ENCODE measurements at regions not wholly inside any gene's neighbourhood (a gene's known extent, or its start where the extent isn't known, plus 50 kb on each side); places are given as distances from the start of the nearest gene placed in this dataset.

DNA sequence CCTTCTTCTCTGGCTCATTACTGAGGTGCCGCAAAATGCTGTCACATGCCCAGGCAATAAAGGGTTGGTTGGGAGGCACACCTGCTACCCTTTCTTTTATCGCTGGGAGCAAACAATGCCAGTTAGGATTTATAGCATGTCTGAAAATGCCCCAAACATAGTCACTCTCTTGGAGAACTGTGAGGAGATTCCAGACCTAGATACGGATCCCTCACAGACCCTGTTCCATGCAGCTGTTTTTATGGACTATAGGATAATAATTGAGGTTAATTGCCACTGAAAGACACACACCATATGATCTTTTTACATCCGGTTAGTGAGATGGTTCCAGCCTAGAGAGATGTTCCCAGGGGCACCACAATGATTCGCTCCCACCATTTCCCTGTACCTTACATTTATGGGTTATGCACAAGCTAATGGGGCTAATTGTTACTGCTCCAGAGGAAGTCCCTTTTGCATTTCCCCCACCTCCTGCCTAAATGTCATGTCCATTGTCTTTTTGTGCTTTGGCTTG, 318.1 kb downstream of the PIK3R1 start:
- no peaks in the 10 kb centered on the region for H3K27me3 ChIP-seq (replicated peaks)
- TF ChIP-seq, protein P1, sequence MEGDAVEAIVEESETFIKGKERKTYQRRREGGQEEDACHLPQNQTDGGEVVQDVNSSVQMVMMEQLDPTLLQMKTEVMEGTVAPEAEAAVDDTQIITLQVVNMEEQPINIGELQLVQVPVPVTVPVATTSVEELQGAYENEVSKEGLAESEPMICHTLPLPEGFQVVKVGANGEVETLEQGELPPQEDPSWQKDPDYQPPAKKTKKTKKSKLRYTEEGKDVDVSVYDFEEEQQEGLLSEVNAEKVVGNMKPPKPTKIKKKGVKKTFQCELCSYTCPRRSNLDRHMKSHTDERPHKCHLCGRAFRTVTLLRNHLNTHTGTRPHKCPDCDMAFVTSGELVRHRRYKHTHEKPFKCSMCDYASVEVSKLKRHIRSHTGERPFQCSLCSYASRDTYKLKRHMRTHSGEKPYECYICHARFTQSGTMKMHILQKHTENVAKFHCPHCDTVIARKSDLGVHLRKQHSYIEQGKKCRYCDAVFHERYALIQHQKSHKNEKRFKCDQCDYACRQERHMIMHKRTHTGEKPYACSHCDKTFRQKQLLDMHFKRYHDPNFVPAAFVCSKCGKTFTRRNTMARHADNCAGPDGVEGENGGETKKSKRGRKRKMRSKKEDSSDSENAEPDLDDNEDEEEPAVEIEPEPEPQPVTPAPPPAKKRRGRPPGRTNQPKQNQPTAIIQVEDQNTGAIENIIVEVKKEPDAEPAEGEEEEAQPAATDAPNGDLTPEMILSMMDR (IDR thresholded peaks at IDR 0.05; ENCODE audit: low read depth, low read length, missing control alignments), result no peak
- H3K27ac ChIP-seq, result no peak overlapping the region
- no peaks in the 10 kb centered on the region for H3K36me3 ChIP-seq (replicated peaks)
- no peak for DNase-seq
- in situ Hi-C loops (cut with HindIII; ENCODE audit: low pct_ligation_motif_present, low sequenced_read_pairs), result no loop called here
- no peak overlapping the region for H3K4me3 ChIP-seq (ENCODE audit: low read depth, low read length)

DNA sequence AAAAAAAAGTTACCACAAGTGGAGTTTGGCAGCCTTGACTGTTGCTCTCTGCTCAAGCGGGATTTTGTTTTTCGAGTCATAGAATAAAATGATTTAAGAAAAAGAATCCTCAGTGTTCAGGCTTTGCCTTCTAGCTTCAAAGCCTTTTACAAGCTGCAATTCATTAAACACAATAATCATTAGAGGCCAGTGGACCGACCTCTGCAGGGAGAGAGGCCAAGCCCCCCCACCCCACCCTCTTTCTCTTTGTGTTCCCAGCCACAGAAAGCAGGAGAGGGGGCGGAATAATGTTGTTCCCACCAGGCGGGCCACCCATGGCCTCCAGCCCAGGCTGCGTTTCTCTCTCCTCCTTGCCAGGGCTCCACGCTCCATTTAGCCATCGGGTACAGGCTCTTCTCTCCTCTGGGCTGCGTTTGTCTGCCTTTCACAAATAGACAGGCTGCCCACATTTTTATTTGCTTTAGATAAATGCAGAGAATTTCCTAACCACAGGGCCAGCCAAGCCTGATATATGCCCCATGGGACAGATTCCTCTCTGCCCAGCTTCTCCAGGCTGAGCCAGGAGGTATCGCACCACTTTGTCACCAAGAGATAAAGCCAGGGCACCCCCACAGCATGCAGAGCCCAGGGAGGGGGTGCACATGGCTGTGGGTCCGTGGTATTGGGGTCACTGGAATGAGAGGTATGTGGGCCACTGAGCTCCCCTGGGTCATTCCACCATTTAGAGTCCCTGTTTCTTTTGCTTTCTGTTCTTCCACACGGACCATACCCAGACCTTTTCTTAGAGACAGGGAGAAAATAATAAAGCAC, 318.8 kb downstream of the PIK3R1 start:
- Histone ChIP-seq H3K36me3 (replicated peaks) (no peaks in the 10 kb centered on the region), H3K27ac (no peak overlapping the region), H3K4me3 (ENCODE audit: low read depth, low read length) (no peak overlapping the region), H3K27me3 (replicated peaks) (no peaks in the 10 kb centered on the region)
- in situ Hi-C loops (cut with HindIII; ENCODE audit: low pct_ligation_motif_present, low sequenced_read_pairs), result no loop called here
- DNase-seq, result peak; percentile 39
- TF ChIP-seq, protein P1 (IDR thresholded peaks at IDR 0.05; ENCODE audit: low read depth, low read length, missing control alignments), result no peak

DNA sequence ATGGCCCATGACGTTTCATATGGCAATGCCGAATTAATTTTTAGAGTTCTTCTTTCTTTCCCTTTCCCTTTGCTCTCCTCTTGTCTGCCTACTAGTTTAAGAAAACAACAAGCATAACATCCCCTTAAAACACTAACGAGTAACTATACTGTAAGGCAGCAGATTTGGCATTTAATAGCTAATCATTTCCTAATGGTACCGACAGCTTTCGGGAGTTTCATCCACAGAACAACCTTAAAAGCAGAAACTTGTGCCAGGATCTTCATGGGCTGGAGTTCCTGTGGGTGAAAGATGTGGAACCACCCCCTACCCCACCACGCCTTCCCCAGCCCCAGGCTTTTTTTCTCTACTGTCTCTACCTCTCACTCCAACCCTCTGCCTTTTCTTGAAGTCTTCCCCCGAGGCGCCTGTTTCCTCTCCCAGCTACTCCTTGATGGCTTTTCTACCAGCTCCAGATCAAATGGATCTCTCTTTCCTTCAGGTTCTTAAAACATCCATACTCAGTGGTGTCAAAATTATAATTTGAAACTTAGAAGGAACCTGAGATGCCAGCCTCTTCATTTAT, 319.5 kb downstream of the PIK3R1 start:
- no peak overlapping the region for H3K27ac ChIP-seq
- no peaks in the 10 kb centered on the region for H3K36me3 ChIP-seq (replicated peaks)
- TF ChIP-seq, protein P1 (IDR thresholded peaks at IDR 0.05; ENCODE audit: low read depth, low read length, missing control alignments), result no peak
- no peaks in the 10 kb centered on the region for H3K27me3 ChIP-seq (replicated peaks)
- DNase-seq, result no peak
- H3K4me3 ChIP-seq (ENCODE audit: low read depth, low read length), result no peak overlapping the region
- in situ Hi-C loops (cut with HindIII; ENCODE audit: low pct_ligation_motif_present, low sequenced_read_pairs), result no loop called here

DNA sequence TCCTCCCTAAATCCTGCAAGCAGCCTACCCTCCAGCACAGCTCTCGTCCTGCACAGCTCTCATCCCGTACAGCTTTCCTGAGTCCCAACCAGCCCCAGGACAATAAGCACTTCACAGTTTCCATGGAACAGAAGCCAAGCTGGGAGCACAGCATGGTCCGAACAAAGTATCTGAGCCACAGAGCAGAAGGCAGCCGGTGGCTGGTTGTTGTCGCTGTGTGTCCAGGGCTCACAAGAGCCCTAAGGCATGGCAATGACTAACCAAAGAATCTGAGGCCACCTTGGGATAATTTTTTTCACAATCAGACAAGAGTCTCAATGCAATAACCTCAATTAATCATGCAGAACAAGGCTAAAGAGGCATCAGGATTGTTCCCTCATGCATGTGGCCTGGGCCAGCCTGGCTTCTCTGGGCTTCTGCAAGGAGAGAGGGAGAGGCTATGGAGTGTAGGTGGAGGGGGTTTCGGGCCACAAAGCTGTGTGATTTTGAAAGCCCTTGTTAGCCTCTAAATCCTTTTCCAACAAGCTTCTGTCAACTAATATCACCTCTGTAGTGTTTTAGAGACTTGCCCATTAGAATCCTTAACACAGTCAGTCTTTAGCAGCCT, 323.4 kb downstream of the PIK3R1 start:
- DNase-seq, result no peak
- in situ Hi-C loops (cut with HindIII; ENCODE audit: low pct_ligation_motif_present, low sequenced_read_pairs), result no loop called here
- Histone ChIP-seq H3K27me3 (replicated peaks) (no peaks in the 10 kb centered on the region), H3K4me3 (ENCODE audit: low read depth, low read length) (no peak overlapping the region), H3K36me3 (replicated peaks) (no peaks in the 10 kb centered on the region), H3K27ac (no peak overlapping the region)
- TF ChIP-seq, protein P1 (IDR thresholded peaks at IDR 0.05; ENCODE audit: low read depth, low read length, missing control alignments), result no peak

DNA sequence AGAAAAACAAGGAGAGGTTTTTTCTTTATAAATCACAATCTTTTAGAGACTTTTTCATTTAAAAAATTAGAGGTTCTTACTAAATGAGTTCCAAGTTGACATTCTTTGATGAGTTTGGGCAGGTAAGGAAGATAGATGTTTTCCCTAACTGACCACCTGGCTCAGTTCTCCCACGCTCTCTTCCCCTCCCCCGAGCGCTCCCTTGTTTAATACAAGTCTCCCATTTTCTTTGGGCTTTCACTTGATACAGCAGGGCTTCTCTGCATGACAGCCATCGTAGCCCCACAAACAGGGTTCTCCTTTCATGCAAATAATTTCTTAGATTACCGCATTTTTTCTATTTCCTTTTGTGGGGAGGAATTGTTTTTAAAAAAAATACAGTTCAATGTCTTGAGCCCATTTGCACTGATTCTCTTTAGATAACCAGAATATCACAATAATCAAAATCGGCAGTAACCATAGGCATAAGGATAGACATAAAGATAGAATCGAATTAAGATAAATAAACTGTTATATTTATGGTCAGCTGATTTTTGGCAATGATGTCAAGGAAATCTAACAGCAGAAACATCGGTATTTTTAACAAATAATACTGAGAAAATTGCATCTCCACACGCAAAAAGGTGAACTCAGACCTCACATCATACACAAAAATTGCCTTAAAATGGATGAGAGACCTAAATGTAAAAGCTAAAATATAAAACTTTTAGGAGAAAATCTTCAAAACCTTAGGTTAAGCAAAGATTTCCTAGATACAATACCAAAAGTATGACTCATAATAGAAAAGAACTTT, 325.4 kb downstream of the PIK3R1 start:
- Histone ChIP-seq H3K36me3 (replicated peaks) (no peaks in the 10 kb centered on the region), H3K27ac (no peak overlapping the region), H3K27me3 (replicated peaks) (no peaks in the 10 kb centered on the region), H3K4me3 (ENCODE audit: low read depth, low read length) (no peak overlapping the region)
- in situ Hi-C loops (cut with HindIII; ENCODE audit: low pct_ligation_motif_present, low sequenced_read_pairs), result no loop called here
- no peak for DNase-seq
- TF ChIP-seq, protein P1 (IDR thresholded peaks at IDR 0.05; ENCODE audit: low read depth, low read length, missing control alignments), result no peak
